GM18909 (cell line): ENCODE measurements at regions not wholly inside any gene's neighbourhood (a gene's known extent, or its start where the extent isn't known, plus 50 kb on each side); places are given as distances from the start of the nearest gene placed in this dataset.
A peak's percentile ranks its signal among the peaks of the same experiment; 100 is the strongest.

Source experiments
- ATAC-seq: cut with Tn5 transposase; IDR thresholded peaks from one replicate; pipeline ENCODE4 v1.9.1; 2021; ENCODE audit warnings: mild to moderate bottlenecking; ENCODE audit not compliant: unreplicated experiment, poor library complexity

DNA sequence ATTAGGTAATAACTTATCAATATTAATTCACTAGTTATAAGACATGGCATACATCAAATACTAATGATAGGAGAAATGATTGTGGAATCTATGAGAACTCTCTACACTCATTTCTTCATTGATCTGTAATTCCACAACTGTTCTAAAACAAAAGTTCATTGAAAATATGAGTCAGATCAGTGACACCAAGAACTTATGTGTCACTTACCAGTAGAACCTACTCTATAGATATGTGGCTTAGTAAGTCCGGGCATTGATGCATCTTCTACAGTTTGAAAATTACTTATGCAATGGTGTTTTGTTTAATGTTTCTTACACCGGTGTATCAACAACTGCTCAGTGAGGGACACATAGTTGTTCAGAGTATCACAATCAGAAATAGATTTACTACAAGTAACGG, 520.3 kb downstream of the ARAP2 start:
- no peak for ATAC-seq

DNA sequence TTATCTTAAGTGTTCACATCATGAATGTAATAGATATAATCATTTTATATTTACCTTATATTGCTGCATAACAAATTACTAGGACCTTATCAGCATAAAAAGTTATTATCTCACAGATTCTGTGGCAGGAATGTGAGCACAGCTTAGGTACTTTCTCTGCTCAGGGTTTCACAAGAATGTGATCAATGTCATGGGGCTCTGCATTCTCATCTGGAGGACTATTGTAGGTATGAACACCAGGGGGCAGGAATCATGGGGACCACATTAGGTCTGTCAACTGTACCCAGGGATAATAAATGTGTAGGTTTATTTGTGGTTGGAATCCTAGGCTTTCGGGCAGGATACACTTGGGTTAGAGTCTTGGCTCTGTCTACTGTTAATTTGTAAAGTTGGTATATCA, 519.2 kb downstream of the ARAP2 start:
- no peak for ATAC-seq

DNA sequence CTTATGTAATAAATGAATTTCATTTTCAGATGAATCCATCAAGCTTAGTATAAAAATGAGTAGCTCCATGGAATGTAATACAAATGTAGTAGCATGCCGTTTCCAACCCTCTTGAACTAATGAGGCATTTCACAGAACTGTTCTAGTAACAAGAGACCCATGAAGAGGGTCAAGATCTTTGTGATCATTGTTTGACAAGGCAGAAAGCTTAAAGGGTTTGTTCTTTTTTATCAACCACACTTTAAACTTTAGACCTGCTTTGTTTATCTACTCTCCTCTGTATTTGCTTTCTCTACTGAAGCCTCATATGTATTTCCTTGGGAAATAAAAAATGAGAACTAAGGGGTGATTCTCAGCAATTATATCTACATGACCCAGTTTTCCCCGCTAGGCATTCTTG, 513.9 kb downstream of the ARAP2 start:
- no peak for ATAC-seq

DNA sequence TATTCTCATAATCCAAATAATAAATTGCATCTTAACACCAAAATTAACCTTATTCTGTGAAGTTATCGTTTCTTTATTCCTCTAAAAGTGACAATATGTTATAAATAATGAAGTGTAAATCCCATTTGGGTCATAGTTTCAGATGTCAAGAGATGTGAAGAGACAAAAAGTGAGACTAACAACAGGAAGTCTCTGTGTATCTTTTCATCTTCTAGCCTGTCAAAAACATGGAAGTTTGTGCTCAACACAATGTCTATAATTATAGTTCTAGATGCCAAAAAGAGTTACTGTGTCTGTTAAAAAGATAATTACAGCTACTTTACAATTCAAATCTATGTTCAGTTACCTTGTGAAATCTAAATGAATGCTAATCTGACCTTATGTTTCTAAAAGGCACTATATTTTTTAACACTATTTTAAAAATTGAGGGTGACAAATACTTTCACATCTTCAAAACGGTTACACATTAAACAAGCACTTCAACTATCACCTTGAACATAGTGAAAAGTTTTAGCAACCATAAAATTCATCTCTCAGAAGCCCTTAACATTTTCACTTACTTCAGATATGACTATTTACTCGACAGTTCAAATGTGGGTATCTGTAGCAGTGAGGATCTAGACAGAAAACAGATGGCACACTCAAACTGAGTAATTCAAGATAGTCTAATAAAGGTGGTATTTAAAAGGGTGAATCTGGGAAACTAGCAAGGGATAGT, 509.8 kb downstream of the ARAP2 start:
- peak; percentile 80 for ATAC-seq

DNA sequence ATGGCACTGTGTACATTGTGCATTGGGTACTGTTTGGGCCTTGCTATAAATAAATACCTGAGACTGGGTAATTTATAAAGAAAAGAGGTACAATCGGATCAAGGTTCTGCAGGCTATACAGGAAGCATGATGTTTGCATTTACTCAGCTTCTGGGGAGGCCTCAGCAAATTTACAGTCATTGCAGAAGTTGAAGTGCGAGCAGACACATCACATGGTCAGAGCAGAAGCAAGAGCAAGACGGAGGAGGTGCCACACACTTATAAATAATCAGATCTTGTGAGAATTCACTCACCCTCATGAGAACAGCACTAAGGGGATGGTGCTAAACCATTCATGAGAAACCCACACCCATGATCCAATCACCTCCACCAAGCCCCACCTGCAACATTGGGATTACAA, 505.0 kb downstream of the ARAP2 start:
- peak; percentile 40 for ATAC-seq

DNA sequence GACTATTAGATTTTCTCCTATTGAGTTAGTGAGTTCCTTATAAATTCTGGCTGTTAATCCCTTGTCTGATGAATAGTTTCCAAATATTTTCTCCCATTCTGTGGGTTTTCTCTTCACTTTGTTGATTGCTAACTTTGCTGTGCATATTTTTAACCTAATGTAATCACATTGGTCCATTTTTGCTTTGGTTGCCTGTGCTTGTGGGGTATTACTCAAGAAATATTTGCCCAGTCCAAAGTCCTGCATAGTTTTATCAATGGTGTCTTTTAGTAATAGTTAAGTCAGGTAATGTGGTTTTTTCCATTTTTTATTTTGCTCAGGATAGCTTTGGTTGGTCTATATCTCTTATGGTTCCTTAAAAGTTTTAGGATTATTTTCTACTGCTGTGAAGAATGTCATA, 490.3 kb downstream of the ARAP2 start:
- ATAC-seq = no peak

DNA sequence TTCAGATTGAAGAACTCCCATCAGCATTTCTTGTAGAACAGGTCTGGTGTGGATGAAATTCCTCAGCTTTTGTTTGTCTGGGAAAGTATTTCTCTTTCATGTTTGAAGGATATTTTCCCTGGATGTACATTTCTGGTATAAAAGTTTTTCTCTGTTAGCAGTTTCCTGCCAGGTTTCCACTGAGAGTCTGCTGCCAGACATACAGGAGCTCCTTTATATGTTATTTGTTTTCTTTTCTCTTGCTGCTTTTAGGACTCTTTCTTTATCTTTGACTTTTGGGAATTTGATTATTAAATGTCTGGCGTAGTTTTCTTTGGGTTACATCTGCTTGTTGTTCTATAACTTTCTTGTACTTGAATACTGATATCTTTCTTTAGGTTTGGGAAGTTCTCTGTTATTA, 486.5 kb downstream of the ARAP2 start:
- no peak for ATAC-seq

DNA sequence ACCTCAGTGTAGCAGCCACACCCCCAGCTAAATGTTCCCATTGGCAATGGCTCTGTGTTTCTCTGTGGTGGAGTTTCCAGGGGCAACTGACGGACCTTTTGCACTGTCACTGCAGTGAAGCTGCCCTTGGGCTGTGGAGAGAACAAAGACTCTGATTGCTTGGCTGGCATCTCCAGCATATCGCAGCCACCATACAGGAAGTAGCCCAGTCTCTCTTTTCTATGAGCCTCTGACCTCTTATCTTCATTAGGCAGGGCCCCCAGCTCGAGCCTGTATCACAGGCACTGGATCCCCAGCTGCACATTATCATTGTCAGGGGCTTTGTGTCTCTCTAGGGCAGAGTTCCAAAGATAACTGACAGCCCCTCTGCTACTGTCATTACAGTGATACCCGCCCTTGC, 483.5 kb downstream of the ARAP2 start:
- no peak for ATAC-seq

DNA sequence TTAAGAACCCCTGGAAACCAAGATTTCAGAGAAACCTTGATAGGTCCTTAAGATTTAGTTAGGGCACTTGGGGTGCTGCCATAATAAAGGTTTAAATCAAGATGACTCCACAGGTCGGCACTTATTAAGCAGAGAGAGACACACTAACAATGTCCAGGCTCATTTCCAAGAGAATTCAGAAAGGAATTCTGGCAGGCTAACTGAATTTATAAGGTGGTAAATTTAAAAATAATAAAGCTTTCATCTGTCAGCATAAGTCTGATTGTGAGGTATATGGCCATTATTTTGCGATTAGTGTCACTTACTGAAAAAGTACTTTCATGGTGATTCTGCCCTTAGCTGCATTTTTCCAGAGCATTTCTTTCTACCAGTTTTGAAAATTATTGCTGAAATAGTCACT, 472.7 kb downstream of the ARAP2 start:
- no peak for ATAC-seq

DNA sequence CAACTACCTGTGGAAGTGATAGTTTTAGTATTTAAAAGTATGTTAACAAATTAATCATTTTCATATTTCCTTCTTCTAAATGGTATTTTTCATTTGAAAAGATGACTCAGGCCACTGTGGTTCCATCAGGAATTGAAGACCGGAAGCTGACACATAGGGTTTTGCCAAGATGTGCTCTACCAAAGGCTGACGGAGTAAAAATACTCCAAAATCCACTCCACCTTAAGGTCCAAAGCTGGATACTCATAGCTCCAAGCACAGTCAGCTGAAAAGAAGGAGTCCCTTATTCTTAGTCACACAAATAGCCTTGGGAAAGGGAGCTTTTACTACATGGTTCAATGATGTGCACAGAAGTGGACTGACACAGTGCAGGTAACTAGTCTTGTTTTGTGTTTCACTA, 472.0 kb downstream of the ARAP2 start:
- ATAC-seq = no peak

DNA sequence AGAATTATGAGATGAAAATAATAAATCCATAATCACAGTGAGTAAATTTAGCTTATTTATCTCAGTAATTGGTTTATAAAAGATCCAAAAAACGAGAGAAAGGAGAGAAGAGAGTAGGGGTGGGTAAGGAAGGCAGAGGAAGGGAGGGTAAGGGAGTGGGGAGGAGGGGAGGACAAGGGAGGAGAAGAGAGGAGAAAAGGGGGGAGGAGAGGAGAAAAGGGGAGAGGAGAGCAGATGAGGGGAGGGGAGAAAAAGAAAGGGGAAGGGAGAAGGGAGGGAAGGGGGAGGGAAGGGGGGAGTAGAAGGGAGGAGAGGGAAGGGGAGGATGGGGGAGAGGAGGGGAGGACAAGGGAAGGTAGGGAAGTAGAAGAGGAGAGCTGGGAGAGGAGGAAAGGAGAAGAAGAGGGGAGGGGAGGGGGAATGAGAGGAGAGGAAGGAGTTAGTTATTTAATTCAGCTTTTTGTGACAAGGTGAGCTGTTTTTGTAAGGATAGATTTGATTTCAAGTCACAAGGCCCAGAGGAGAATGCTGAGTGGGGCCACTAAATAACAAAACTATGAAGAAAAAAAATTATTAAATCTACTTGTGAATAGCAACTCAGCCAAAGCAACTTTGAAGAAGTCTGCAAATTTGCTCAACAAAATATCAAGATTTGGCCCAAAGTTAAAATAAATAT, 454.3 kb downstream of the ARAP2 start:
- no peak for ATAC-seq

DNA sequence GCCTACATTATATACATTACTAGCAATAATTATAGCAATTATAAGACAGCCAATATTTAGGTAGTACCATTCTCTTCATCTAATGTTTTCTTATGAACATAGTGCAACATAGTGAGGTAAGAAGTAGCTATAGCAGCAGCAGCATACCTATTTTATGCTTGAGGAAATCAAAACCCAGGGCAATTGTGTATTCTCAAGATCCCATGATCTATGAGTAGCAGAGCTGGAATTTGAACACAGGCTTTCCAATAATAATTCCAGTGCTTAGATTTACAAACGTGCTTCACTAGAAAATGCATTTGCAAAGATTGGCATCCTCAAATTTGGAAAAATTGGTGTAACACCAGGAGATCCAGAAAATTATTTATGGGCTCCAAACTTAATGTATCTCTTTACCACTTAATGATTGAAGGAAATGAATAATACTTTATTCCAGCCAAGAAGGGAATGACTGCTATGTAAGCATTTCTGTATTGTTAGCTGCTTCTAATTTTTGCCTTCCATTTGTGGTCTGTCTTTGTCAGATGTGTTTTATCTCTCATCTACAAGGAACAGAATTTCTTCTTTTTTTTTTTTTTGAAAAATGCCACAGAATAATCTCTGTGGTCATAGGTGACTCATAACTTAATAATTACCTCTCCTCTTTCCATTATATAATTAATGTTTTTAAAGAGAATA, 451.1 kb downstream of the ARAP2 start:
- no peak for ATAC-seq

DNA sequence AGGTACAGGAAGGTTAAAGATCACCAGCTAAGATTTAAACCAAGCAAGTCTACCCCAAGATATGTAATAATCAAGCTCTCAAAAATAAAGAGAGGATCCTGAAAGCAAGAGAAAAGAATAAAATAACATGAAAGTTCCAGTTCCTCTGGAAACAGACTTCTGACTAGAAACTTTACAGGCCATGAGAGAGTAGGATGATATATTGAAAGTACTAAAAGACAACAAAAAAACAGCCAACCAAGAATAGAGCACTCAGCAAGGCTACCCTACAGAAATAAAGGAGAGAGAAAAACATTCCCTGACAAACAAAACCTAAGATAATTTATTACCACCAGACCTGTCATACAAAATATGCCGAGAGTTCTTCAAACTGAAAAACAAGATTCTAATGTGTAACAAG, 450.5 kb downstream of the ARAP2 start:
- no peak for ATAC-seq

DNA sequence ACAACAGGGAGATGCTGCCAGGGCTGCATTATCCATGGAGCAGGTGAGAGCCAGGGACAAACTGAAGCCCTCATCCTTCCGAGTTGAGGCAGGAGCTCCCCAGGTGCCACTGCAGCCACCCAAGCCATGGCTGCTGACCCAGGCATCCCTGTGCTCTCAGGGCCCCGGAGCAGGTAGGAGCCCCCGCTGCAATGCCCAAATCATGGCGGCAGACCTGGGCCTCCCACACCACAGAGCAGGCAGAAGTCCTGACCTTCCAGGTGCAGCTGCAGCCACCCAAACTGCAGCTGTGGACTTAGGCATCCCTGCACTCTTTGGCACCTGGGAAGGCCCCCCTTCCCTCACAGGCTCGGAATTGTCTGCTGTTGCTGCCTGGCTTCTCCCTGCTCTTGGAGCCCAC, 443.6 kb downstream of the ARAP2 start:
- no peak for ATAC-seq

DNA sequence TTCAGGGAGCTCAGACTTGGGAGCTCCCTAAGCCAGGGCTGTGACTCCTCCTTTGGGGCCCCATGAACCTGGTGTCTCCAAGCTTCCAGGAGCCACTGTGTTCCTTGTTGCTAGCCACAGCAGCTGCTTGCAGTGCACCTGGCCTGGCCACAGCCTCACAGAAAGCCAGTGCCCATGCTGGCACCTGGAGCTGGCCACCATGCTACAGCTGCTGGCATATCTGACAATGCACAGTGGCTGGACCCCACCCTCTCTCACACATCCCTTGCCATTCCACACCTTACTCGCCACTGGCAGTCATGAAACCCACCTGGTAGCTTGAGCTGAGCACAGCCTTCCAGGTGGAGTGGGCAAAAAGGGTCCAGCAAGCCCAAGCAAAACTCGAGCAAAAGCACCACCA, 441.7 kb downstream of the ARAP2 start:
- no peak for ATAC-seq

DNA sequence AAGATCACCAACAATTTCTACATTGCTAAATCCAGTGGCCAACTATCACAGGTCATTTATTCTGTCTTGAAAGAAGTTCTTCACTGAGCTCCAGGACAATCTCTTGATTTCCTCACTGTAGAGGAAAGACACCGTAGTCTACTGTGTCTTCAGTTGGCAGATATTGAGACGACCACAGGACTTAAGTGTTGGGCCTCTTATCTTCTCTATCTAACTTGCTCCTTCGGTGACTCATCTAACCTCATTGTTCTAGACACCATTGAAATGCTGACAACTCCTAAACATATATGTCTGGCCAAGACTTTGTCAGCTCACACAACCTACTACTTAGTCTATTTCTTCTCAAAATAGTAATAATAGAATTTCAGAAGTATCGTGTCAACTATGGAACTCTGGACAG, 425.8 kb downstream of the ARAP2 start:
- no peak for ATAC-seq

DNA sequence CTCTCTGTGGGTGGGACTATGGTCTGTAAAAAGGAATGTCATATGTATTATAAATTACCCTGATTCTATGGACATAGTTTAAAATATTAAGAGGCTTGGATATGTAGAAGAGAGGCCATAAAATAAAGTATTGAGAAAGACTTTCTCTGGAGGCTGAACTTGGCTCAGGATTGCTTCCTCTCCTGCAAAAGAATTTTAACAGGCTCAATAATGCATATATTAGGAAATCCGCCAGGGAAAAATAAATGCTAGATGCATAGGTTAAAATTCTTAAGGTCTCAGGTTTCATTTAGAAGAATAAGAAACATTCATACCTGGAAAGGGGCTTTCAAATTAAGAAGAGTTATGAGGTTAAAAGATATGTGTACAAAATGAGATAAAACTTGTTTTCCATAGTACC, 424.3 kb downstream of the ARAP2 start:
- ATAC-seq = no peak

DNA sequence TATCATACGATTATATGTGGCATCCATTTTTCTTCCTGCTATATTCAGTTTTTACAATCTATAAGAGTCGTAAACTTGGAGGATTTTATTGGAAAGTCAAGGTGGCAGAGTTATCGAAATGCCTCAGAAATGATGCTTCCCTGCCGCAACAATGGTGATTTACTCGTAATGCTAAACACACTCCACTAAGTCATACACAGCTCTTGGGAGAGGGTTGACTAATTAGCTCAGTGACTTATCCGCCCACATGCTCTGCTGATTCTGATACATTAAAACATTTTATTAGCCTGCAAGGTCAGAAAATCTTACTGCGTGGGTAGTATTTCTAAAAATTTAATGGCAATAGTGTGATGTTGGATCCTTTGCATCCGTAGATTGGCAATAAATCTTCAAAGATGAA, 420.1 kb downstream of the ARAP2 start:
- no peak for ATAC-seq

DNA sequence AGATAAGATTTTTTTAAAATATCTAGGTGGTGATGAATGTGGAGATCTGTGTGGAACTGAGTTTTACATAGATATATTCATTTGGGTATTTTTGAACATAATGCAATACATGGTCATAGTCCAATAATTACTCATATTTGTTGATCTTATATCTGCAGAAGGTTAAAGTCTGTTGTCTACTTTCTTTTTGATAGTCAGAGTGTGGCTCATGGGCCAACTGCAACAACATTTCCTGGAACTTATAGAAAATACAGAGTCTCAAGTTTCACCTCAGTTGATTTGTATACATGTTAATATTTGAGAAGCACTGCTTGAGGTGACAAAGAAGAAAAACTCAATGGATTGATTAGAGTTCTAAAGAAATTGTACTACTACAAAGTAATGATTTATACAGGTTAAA, 408.4 kb downstream of the ARAP2 start:
- no peak for ATAC-seq

DNA sequence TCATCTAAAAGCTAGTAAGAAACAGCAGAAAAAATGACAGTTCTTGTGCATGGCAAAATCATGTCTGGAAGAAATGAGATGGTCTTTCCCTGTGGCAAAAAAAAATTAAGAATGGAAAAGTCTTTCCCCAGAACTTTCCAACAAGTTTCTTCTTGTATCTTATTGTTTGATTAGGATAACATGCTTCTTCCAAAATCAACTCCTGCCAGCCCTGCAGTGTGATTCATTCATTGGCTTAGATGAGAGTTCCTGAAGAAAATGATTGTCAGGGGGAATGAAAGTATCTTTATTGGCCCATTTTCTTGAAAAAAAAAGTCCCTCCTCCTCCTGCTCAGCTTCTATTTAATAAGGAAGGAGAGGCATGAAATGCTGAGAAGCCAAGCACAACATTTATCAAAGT, 407.7 kb downstream of the ARAP2 start:
- no peak for ATAC-seq

DNA sequence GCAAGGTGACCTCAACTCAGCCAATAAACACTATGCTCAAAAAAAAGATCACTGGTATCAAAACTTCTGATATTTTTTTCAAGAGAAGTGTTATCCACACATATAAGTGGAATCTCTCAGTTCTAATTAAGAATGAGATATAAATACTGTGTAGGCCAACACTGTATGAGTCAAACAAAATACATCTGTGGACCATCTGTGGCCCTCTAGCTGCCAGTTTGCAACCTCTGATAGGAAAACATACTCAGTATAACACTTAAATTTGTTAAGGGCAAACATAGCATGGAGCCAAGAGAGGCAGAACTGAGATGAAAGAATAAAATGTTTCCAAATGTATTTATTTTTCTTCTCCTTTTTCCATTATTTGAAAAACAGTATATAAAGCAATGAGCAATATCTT, 377.3 kb downstream of the ARAP2 start:
- ATAC-seq = no peak

DNA sequence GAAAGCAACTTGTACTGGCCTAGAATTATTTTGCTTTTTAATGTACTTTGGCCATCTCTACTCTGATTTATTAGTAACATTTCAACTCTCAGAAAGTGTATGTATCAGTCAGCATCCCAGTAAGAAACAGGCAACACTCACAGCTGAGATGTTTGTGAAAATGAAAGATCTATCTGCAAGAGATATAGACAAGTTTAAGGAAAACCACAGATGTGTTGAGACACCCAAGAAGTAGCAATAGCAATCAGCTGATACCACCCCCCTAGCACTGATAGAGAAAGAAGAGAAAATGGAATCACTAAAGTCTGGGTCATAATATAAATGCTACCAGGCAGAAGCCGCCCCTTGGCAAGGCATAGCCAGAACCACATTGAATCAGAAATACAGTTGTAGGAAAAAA, 372.0 kb downstream of the ARAP2 start:
- ATAC-seq = no peak
